Prostate gland (tissue), 2 donors: ENCODE measurements at regions not wholly inside any gene's neighbourhood (a gene's known extent, or its start where the extent isn't known, plus 50 kb on each side); places are given as distances from the start of the nearest gene placed in this dataset.

Experiments
- CTCF ChIP-seq, 4 experiments: fragments of 200-600 bp in 2 of 4; fragments of 450-650 bp in 2 of 4; sonication (generic) in 2 of 4; IDR thresholded peaks; 1 replicate in 3 of 4; 2 replicates in 1 of 4; pipeline ENCODE4 v1.5.1; 2016 to 2019; ENCODE audit warnings: antibody characterized with exemption in 4 of 4, mild to moderate bottlenecking in 2 of 4, moderate library complexity in 2 of 4
- POLR2A ChIP-seq: fragments of 450-650 bp; IDR thresholded peaks from one replicate; pipeline ENCODE4 v1.6.1; 2016; ENCODE audit warnings: antibody characterized with exemption, mild to moderate bottlenecking

- no peak for TF ChIP-seq POLR2A
- no peak for TF ChIP-seq CTCF (IDR thresholded peaks at IDR 0.05)
Observed at GRCh38 chr16:66154801-66155200, 211.7 kb upstream of the CDH5 start.
